Stimulated activated naive B cell treated with anti-CD40 and anti-IgM and Interleukin-4, amounts not matched to agents 10 μg/mL and 1 μg/mL and 100 μg/mL, for 72 hours (primary cell): ENCODE measurements at regions not wholly inside any gene's neighbourhood (a gene's known extent, or its start where the extent isn't known, plus 50 kb on each side); places are given as distances from the start of the nearest gene placed in this dataset.

Experiments used
- ATAC-seq, 2 donors: fragments of 150-1000 bp; cut with Tn5 transposase; replicated peaks; 2 replicates each; pipeline ENCODE4 v1.10.0; 2021; ENCODE audit warnings: moderate library complexity in 1 of 2
- DNase-seq: peaks from one replicate; pipeline ENCODE4 v3.0.0; 2021
- H3K27ac Mint-ChIP-seq: one replicate; pipeline ENCODE4 v1.8.0; 2022; ENCODE audit warnings: mild to moderate bottlenecking, mixed read lengths
- H3K27me3 Mint-ChIP-seq, 2 donors: one replicate each; pipeline ENCODE4 v1.8.0; 2022; ENCODE audit warnings: mixed read lengths in 2 of 2
- H3K36me3 Mint-ChIP-seq, 2 donors: one replicate each; pipeline ENCODE4 v1.8.0; 2022; ENCODE audit warnings: mixed read lengths in 2 of 2, mild to moderate bottlenecking in 1 of 2
- H3K4me1 Mint-ChIP-seq, 2 donors: one replicate each; pipeline ENCODE4 v1.8.0; 2022; ENCODE audit warnings: mixed read lengths in 2 of 2, mild to moderate bottlenecking in 1 of 2
- H3K4me3 Mint-ChIP-seq, 2 donors: one replicate each; pipeline ENCODE4 v1.8.0; 2022; ENCODE audit warnings: mild to moderate bottlenecking in 2 of 2, mixed read lengths in 2 of 2, moderate library complexity in 1 of 2
- H3K9me3 Mint-ChIP-seq, 2 donors: one replicate each; pipeline ENCODE4 v1.8.0; 2022; ENCODE audit warnings: mixed read lengths in 2 of 2, mild to moderate bottlenecking in 1 of 2

DNA sequence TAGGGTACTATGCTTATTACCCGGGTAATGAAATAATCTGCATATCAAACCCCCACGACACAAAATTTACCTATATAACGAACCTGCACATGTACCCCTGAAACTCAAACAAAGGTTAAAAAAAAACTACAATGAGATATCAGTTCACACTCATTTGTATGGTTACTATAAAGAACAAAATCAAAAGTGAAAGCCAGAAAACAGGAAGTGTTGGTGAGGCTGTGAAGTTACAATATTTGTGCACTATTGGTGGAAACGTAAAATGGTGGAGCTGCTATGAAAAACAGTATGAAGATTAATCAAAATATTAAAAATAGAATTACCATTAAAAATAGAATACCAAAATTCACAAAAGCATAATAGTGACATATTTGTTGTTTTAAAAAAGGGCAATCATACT, 128.9 kb downstream of the ZIC1 start:
- no peak overlapping the region for H3K27ac Mint-ChIP-seq
- DNase-seq (no peak), ATAC-seq (no peak)
- no peak overlapping the region for H3K4me3 Mint-ChIP-seq
- peaks cover 20 to 26% of the 10 kb centered on the region in 2 donors for H3K9me3 Mint-ChIP-seq
- H3K36me3 Mint-ChIP-seq, result no peaks in the 10 kb centered on the region
- no peaks in the 10 kb centered on the region for H3K27me3 Mint-ChIP-seq
- no peaks in the 10 kb centered on the region for H3K4me1 Mint-ChIP-seq

DNA sequence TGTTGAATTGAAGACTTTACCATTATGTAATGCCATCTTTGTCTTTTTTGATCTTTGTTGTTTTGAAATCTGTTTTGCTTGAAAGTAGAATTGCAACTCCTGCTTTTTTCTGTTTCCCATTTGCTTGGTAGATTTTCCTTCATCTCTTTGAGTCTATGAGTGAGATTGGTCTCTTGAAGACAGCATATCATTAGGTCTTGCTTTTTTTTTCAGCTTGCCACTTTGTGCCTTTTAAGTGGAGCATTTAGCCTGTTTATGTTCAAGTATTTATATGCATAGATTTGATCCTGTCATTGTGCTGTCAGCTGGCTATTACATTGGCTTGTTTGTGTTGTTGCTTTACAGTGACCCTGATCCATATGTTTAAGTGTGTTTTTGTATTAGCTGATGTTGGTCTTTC, 131.8 kb downstream of the ZIC1 start:
- H3K36me3 Mint-ChIP-seq, result no peaks in the 10 kb centered on the region
- DNase-seq, result no peak
- H3K27me3 Mint-ChIP-seq, result no peaks in the 10 kb centered on the region

DNA sequence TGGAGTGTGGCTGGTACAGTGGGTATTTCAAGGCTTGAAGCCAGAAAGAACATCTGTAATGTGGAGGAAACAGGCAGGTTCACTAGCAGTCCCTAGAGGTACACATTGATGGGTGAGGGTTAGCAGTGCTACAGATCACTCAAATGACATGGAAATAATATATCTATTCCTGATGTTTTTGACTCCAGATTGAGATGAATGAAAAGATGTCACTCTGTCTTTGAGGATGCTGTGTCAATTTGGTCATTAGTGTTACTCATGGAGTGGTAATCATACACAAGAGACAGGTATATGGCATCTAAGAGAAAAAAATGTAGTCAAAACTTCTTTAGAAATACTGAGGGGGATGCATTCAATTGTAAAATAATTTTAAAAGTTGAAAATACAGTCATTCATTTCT, 135.1 kb downstream of the ZIC1 start:
- ATAC-seq, result no peak
- no peak overlapping the region for H3K27ac Mint-ChIP-seq
- peaks cover 11 to 16% of the 10 kb centered on the region in 2 donors for H3K9me3 Mint-ChIP-seq
- no peaks in the 10 kb centered on the region for H3K36me3 Mint-ChIP-seq
- no peaks in the 10 kb centered on the region for H3K27me3 Mint-ChIP-seq
- no peak for DNase-seq
- H3K4me3 Mint-ChIP-seq, result no peak overlapping the region
- H3K4me1 Mint-ChIP-seq, result no peaks in the 10 kb centered on the region

More for the DNA sequence above, 131.8 kb downstream of the ZIC1 start:
- H3K9me3 Mint-ChIP-seq, result peaks cover 20 to 22% of the 10 kb centered on the region in 2 donors
- no peak overlapping the region for H3K27ac Mint-ChIP-seq
- no peak overlapping the region for H3K4me3 Mint-ChIP-seq
- no peaks in the 10 kb centered on the region for H3K4me1 Mint-ChIP-seq
- no peak for ATAC-seq

DNA sequence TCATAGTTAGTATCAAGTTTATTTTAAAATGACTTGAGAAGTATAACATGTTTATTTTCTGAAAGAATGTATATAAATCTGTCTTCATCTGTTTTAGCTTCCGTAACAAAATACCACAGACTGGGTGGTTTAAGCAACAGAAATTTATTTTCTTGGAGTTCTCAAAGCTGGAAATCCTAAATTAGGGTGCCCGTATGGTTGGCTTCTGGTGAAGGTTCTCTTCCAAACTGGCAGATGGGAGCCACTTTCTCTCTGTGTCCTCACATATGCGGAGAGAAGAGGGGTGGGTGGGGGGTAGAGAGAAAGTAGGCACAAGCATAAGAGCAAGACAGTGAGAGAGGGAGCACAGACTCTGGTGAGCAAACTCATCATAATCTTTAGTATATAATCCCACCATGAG, 142.3 kb downstream of the ZIC1 start:
- Mint-ChIP-seq H3K27ac (no peak overlapping the region), H3K4me3 (no peak overlapping the region), H3K27me3 (no peaks in the 10 kb centered on the region), H3K36me3 (no peaks in the 10 kb centered on the region), H3K9me3 (peaks cover 0 to 4% of the 10 kb centered on the region in 2 donors), H3K4me1 (no peaks in the 10 kb centered on the region)
- no peak for DNase-seq
- ATAC-seq, result no peak

DNA sequence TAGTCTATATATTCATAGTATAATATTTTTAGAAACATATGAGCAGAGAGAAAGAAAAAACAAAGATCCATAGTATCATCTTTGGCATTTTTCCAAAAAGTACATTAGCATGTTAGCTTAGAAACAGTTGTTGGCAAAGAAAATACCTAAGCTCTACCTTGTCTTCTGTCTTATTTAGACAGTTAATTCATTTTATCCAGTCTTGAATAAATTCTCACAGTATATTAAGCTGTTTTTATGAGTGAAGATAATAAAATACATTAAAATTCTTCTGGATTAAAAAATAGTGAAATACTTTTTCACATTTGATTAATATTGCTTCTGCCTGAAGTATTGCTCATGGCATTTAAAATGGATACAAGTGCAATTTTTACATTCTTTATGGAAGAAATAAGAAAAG, 145.2 kb downstream of the ZIC1 start:
- ATAC-seq (no peak), DNase-seq (no peak)
- H3K4me1 Mint-ChIP-seq, result no peaks in the 10 kb centered on the region
- H3K9me3 Mint-ChIP-seq, result peaks cover 0 to 4% of the 10 kb centered on the region in 2 donors
- H3K27me3 Mint-ChIP-seq, result no peaks in the 10 kb centered on the region
- no peaks in the 10 kb centered on the region for H3K36me3 Mint-ChIP-seq
- no peak overlapping the region for H3K4me3 Mint-ChIP-seq
- H3K27ac Mint-ChIP-seq, result no peak overlapping the region

DNA sequence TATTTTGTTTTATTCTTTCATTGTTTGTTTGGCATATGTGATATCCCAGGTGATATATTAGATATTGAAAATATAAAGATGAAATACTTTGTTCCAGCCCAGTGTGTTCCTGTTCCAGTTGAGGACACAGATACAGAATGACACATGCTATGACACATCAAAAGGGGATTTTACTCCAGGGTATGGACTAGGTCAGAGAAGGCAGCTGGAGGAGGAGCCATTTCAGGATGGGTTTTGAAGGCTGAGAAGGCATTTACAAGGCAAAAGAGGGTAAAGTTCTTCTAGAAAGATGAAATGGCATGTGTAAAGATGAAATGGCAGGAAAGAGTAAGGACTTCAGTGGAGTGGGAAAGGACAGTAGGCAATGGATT, 163.8 kb downstream of the ZIC1 start:
- H3K36me3 Mint-ChIP-seq, result no peaks in the 10 kb centered on the region
- ATAC-seq, result no peak
- DNase-seq, result no peak
- H3K27me3 Mint-ChIP-seq, result no peaks in the 10 kb centered on the region
- no peak overlapping the region for H3K27ac Mint-ChIP-seq
- peaks cover 7 to 15% of the 10 kb centered on the region in 2 donors for H3K9me3 Mint-ChIP-seq
- no peak overlapping the region for H3K4me3 Mint-ChIP-seq
- no peaks in the 10 kb centered on the region for H3K4me1 Mint-ChIP-seq

DNA sequence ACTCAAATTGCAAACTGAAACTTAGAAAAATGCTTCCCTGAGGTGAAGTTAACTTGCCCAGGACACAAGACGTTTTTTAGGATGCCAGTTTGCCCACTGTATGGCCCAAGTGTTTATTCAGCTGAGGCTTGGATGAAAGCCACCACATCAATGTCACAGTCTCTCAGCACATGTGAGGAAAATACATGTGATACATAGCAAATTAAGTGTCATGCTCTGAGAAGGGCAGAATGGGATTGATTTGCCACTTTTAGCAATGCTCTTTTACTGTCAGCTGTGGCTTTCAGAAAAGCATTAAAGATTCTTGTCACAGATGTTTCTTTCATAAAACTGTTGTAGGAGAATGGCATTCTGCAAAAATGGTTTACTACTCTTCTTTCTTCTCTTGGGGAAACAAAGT, 165.5 kb downstream of the ZIC1 start:
- H3K4me3 Mint-ChIP-seq, result no peak overlapping the region

DNA sequence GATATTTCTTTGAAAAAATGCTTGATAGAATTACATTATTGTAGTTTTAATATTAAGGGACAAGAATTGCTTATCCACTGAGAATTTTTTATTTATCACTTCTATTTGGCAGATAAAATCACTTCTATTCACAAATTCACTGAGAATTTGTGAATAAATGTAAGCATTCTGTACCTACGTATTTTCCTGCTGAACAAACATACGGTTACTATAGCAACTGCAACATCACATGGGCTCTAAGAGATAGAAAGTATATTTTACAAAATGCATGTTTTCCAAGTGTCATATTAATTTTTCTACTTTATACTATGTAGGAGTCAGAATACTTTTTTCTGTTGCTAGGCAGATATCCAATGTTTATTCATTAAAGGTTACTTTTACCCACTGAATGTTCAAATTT, 166.2 kb downstream of the ZIC1 start:
- ATAC-seq, result no peak
- Mint-ChIP-seq H3K36me3 (no peaks in the 10 kb centered on the region), H3K27me3 (no peaks in the 10 kb centered on the region)

More for the DNA sequence above, 165.5 kb downstream of the ZIC1 start:
- no peak for DNase-seq
- Mint-ChIP-seq H3K27ac (no peak overlapping the region), H3K36me3 (no peaks in the 10 kb centered on the region), H3K4me1 (no peaks in the 10 kb centered on the region), H3K27me3 (no peaks in the 10 kb centered on the region), H3K9me3 (peaks cover 7 to 15% of the 10 kb centered on the region in 2 donors)
- ATAC-seq, result no peak

DNA sequence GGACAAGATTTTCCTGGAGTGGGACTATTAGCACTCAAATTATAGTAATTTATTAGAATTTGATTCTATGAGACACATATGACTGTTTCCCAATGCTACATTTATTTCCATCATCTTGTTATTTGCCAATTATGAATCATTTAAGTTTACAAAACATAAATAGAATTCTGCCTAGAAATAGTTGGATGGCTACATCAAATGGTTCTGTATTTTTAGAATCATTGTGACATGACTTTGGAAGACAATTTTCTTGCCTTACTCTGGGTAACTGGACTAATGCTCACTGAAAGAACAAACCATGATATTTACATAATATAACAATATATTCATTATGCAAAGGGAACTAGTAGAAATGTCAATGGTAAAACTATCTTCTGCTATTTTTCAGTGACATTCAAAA, 173.5 kb downstream of the ZIC1 start:
- Mint-ChIP-seq H3K27me3 (no peaks in the 10 kb centered on the region), H3K27ac (no peak overlapping the region), H3K9me3 (peaks cover 1 to 2% of the 10 kb centered on the region in 2 donors), H3K36me3 (no peaks in the 10 kb centered on the region), H3K4me3 (no peak overlapping the region), H3K4me1 (no peaks in the 10 kb centered on the region)
- no peak for ATAC-seq
- DNase-seq, result no peak

More for the DNA sequence above, 166.2 kb downstream of the ZIC1 start:
- Mint-ChIP-seq H3K27ac (no peak overlapping the region), H3K9me3 (peaks cover 7 to 15% of the 10 kb centered on the region in 2 donors), H3K4me3 (no peak overlapping the region), H3K4me1 (no peaks in the 10 kb centered on the region)
- no peak for DNase-seq

DNA sequence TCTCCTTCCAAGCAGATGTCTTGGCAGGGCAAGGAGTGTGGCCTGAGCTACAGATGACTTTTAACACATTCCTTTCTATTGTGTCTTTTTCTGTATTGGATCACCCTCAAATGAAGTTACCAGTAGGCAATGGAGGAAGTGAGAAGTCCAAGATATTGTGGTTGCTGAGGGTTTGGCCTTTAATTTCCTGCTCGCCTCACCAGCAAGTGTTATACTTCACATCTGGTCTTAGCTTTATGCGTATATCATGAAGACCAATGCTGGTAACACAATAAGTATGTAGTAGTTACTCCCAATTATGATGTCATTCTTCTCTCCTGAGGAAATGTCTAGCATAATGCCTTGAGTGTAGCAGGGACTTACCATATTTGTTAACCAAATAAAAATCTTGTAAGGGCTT, 179.9 kb downstream of the ZIC1 start:
- DNase-seq, result no peak
- no peaks in the 10 kb centered on the region for H3K27me3 Mint-ChIP-seq
- H3K9me3 Mint-ChIP-seq, result peaks cover 0 to 8% of the 10 kb centered on the region in 2 donors
- no peak for ATAC-seq
- H3K27ac Mint-ChIP-seq, result no peak overlapping the region
- H3K36me3 Mint-ChIP-seq, result no peaks in the 10 kb centered on the region
- no peak overlapping the region for H3K4me3 Mint-ChIP-seq
- no peaks in the 10 kb centered on the region for H3K4me1 Mint-ChIP-seq

DNA sequence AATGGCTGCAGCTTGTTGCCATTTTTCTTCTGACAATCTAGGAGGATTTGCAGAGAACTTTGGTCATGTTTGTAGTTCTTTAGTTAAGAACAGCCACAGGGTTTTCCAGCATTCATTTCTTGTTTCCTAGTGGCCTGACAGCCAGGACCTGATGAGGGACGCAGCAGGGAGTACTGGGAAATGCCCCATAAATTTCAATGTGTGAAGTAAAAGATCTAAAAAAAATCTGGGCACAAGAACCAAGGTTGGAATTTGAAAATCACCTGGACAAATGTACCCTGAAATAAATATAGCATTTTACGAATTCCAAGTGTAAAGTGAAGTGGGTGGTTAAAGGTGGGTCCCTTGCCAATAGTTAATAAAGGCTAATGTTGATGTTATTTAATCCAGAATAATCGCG, 195.0 kb downstream of the ZIC1 start:
- no peak for ATAC-seq
- Mint-ChIP-seq H3K36me3 (no peaks in the 10 kb centered on the region), H3K4me3 (no peak overlapping the region), H3K27me3 (no peaks in the 10 kb centered on the region), H3K27ac (no peak overlapping the region), H3K9me3 (peaks cover 0 to 5% of the 10 kb centered on the region in 2 donors), H3K4me1 (no peaks in the 10 kb centered on the region)
- no peak for DNase-seq

DNA sequence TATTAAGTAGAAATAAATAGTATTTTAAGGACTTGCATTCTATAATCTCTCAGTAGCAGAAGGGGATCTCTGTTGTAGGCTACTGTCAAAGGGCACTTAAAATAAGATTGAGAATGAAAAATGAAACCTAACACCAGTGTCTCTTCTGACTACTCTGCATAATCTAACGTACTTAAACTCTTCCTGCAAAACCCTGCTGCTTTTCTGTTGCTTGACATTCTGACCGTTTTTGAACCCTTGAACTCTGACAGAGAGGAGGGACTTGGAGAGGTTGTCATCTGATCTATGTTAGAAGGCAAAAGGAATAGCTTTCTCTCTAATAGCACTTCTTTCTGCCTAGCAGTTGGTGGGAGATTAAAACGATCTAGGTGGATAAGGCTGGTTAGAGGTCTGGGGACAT, 204.6 kb downstream of the ZIC1 start:
- Mint-ChIP-seq H3K4me1 (no peaks in the 10 kb centered on the region), H3K27ac (no peak overlapping the region), H3K27me3 (no peaks in the 10 kb centered on the region), H3K4me3 (no peak overlapping the region), H3K36me3 (no peaks in the 10 kb centered on the region), H3K9me3 (no peaks in the 10 kb centered on the region)
- DNase-seq (no peak), ATAC-seq (no peak)

DNA sequence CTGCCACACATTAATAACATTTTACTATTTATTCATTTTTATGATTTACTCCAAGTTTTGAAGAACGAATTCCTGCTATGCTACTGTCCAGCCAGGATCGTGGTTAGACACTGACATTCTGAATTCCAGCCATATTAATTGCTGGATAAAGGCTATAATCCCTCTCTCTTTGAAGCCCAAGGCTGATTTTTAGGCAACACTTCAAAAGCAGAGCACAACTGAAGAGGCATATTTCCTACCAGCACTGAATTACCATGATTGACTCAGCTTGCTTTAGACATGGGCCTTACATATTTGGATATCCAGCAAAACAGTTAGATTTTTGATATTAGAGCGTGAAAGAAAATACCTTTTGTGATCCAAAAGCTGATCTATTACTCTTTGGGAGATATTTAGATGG, 205.0 kb downstream of the ZIC1 start:
- Mint-ChIP-seq H3K27ac (no peak overlapping the region), H3K9me3 (no peaks in the 10 kb centered on the region), H3K27me3 (no peaks in the 10 kb centered on the region), H3K4me1 (no peaks in the 10 kb centered on the region), H3K36me3 (no peaks in the 10 kb centered on the region), H3K4me3 (no peak overlapping the region)
- no peak for ATAC-seq
- no peak for DNase-seq

DNA sequence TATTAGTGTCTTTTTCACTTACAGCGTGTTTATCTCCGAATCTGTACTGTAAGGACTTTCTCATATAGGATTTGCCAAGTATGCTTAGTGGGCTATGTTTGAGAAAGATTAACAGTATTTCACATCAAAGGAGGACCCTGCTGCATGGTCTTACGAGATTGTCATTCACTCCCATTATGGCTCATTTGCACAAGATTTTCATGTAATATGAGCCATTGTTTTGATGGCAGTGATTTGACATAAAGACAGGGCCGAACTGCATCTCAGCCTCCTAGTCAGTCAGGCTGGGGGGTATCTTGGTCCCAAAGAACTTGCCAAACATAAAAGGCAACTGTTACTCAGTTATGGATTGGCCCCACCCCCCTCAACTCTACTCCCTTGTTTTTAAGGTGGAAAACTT, 205.9 kb downstream of the ZIC1 start:
- Mint-ChIP-seq H3K27me3 (no peaks in the 10 kb centered on the region), H3K9me3 (no peaks in the 10 kb centered on the region), H3K36me3 (no peaks in the 10 kb centered on the region), H3K4me3 (no peak overlapping the region), H3K4me1 (no peaks in the 10 kb centered on the region), H3K27ac (no peak overlapping the region)
- ATAC-seq (no peak), DNase-seq (no peak)

DNA sequence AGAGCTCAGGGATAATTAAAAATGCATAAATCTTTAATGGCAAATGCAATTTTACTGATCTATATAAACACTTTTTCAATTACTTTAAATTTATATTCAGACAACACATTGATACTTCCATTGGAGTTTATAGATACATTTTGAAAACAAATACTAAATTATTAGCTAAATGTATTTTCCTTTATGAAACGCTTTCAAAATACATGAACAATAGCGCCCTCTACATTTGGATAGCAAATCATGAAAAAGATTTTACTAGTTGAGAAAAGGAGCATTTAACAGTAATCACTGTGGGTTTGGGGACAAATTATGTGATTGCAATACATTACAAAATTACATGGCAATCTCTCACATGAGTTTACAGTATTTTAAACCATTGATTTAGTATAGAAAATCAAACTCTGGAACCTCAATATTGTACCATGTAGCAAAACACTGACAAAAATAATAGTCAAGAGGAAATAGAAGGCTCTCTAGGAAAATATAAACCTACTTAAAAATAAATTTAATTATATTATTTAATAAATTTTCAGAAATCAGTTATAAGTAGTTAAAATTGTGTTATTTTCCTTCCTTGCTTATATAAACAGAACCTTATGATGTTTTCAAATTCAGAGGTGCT, 207.9 kb downstream of the ZIC1 start:
- Mint-ChIP-seq H3K27me3 (no peaks in the 10 kb centered on the region), H3K4me1 (no peaks in the 10 kb centered on the region), H3K27ac (no peak overlapping the region), H3K9me3 (no peaks in the 10 kb centered on the region), H3K4me3 (no peak overlapping the region), H3K36me3 (no peaks in the 10 kb centered on the region)
- ATAC-seq, result no peak
- no peak for DNase-seq

DNA sequence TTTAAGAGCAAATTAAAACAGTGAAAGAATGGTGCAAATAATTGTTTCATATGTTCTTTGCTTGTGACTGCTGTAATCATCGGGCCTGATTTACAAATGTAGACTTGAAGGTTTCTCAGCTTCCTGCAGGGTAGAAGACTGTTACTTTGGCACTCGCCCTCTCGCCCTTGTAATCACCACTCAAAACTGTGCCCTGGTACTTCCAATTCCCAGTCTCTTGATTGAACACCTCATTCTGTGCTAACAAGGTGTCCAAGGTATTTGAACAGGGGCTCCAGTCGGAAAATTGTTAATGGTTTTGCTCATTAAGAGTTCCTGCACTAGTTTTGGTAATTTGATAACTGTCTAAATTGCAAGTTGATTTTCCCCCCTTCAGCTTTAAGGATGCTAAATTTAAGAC, 209.5 kb downstream of the ZIC1 start:
- no peak overlapping the region for H3K27ac Mint-ChIP-seq
- H3K36me3 Mint-ChIP-seq, result no peaks in the 10 kb centered on the region
- H3K27me3 Mint-ChIP-seq, result no peaks in the 10 kb centered on the region
- H3K4me3 Mint-ChIP-seq, result no peak overlapping the region
- no peaks in the 10 kb centered on the region for H3K4me1 Mint-ChIP-seq
- no peaks in the 10 kb centered on the region for H3K9me3 Mint-ChIP-seq
- DNase-seq (no peak), ATAC-seq (no peak)
